ENCODE measurements at regions not wholly inside any gene's neighbourhood (a gene's known extent, or its start where the extent isn't known, plus 50 kb on each side); places are given as distances from the start of the nearest gene placed in this dataset.

DNA sequence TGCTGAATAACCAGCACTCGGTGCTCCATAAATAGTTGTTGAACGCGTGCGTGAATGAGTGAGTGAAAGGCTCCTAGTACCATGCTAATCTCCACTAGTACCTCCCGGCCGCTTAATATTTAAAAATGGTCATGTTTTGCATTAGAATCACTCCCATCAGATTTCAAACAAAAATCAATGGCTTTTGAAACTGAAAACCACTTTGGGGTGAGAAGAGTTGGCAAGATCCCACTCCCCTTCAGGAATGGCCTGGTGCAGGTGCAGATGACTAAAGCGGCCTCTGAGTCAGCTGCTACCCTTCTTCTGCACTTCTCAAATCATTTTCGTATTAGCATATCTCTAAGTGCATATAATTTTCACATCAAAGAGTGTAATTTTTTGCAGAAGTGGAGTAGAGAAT, 425.3 kb upstream of the PROK2 start:
- TF ChIP-seq, protein P1, sequence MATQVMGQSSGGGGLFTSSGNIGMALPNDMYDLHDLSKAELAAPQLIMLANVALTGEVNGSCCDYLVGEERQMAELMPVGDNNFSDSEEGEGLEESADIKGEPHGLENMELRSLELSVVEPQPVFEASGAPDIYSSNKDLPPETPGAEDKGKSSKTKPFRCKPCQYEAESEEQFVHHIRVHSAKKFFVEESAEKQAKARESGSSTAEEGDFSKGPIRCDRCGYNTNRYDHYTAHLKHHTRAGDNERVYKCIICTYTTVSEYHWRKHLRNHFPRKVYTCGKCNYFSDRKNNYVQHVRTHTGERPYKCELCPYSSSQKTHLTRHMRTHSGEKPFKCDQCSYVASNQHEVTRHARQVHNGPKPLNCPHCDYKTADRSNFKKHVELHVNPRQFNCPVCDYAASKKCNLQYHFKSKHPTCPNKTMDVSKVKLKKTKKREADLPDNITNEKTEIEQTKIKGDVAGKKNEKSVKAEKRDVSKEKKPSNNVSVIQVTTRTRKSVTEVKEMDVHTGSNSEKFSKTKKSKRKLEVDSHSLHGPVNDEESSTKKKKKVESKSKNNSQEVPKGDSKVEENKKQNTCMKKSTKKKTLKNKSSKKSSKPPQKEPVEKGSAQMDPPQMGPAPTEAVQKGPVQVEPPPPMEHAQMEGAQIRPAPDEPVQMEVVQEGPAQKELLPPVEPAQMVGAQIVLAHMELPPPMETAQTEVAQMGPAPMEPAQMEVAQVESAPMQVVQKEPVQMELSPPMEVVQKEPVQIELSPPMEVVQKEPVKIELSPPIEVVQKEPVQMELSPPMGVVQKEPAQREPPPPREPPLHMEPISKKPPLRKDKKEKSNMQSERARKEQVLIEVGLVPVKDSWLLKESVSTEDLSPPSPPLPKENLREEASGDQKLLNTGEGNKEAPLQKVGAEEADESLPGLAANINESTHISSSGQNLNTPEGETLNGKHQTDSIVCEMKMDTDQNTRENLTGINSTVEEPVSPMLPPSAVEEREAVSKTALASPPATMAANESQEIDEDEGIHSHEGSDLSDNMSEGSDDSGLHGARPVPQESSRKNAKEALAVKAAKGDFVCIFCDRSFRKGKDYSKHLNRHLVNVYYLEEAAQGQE (IDR thresholded peaks at IDR 0.05; ENCODE audit: insufficient read depth in 1 of 2, low read depth in 2 of 2, low read length in 1 of 2) = no peak
- TF ChIP-seq TCF7L2 (IDR thresholded peaks at IDR 0.05; ENCODE audit: low read depth, low read length) = no peak
- TF ChIP-seq SIN3A (IDR thresholded peaks at IDR 0.05; ENCODE audit: borderline replicate concordance, insufficient read depth, low read depth, low read length) = no peak
- no peak for TF ChIP-seq POLR2AphosphoS5 (IDR thresholded peaks at IDR 0.05; ENCODE audit: low read depth, low read length)
- TF ChIP-seq, protein P2, sequence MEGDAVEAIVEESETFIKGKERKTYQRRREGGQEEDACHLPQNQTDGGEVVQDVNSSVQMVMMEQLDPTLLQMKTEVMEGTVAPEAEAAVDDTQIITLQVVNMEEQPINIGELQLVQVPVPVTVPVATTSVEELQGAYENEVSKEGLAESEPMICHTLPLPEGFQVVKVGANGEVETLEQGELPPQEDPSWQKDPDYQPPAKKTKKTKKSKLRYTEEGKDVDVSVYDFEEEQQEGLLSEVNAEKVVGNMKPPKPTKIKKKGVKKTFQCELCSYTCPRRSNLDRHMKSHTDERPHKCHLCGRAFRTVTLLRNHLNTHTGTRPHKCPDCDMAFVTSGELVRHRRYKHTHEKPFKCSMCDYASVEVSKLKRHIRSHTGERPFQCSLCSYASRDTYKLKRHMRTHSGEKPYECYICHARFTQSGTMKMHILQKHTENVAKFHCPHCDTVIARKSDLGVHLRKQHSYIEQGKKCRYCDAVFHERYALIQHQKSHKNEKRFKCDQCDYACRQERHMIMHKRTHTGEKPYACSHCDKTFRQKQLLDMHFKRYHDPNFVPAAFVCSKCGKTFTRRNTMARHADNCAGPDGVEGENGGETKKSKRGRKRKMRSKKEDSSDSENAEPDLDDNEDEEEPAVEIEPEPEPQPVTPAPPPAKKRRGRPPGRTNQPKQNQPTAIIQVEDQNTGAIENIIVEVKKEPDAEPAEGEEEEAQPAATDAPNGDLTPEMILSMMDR (IDR thresholded peaks at IDR 0.05) = no peak
- Histone ChIP-seq H3K4me1 (ENCODE audit: control insufficient read depth, insufficient read depth, low read length) (no peaks in the 10 kb centered on the region), H3K9me3 (ENCODE audit: control insufficient read depth, insufficient read depth, low read depth, low read length) (no peaks in the 10 kb centered on the region), H3K27me3 (ENCODE audit: control insufficient read depth, insufficient read depth, low read length) (0 out of 2 replicates have a peak, but pooled peaks cover 3% of the 10 kb centered on the region), H3K27ac (ENCODE audit: low read length) (no peak overlapping the region), H3K4me3 (ENCODE audit: low read depth in 2 of 2, low read length in 2 of 2) (no peak overlapping the region), H3K36me3 (ENCODE audit: control insufficient read depth, insufficient read depth, low read length) (no peaks in the 10 kb centered on the region)
- in situ Hi-C loops (cut with HindIII; ENCODE audit: low pct_unique_long_range_greater_than_20kb, low sequenced_read_pairs) (no loop called here), intact Hi-C loops (cut with micrococcal nuclease; ENCODE audit: unreplicated experiment) (no loop called here)
- POLR2A ChIA-PET = no interaction called here
- DNase-seq (ENCODE audit: low read depth, low spot score) (no peak), ATAC-seq (no peak)
- CTCF ChIA-PET = interaction anchor here (0.8 kb wide), 1 partner anchor 65 kb away, joined by 4 read pairs; no protein-coding TSS in a partner anchor
- no TSS peak for BruUV-seq (replicated peaks)

DNA sequence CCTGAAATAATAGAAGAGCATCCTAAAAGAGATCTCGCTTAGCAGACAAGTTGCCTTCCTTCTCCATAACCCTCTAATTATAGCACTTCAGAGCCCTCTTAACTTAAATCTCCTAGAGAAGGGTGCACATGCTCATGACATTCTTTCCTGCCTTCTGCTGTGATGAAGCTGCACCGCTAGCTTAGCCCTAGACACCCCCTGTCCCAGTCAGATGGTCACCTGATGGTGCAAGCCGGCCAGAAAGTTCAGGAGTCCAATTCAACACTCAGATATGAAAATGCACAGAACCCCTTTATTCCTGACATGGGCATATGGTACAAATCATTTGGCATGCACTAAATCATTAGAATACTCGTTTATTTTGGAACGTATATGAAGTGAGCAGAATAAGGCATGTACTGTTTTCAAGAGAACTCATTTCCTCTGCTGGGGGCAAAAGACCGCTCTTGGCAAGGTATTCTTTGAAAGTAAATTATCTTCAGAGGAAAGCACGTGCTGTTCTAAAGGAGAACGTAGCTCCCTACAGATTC, 420.4 kb upstream of the PROK2 start:
- DNase-seq (ENCODE audit: low read depth, low spot score) (no peak), ATAC-seq (no peak)
- TF ChIP-seq, protein P1 (IDR thresholded peaks at IDR 0.05; ENCODE audit: insufficient read depth in 1 of 2, low read depth in 2 of 2, low read length in 1 of 2) = no peak
- TF ChIP-seq SIN3A (IDR thresholded peaks at IDR 0.05; ENCODE audit: borderline replicate concordance, insufficient read depth, low read depth, low read length) (no peak), POLR2AphosphoS5 (IDR thresholded peaks at IDR 0.05; ENCODE audit: low read depth, low read length) (no peak), TCF7L2 (IDR thresholded peaks at IDR 0.05; ENCODE audit: low read depth, low read length) (no peak)
- TF ChIP-seq, protein P2 (IDR thresholded peaks at IDR 0.05) = no peak
- BruUV-seq (replicated peaks) = no TSS peak
- Histone ChIP-seq H3K4me3 (ENCODE audit: low read depth in 2 of 2, low read length in 2 of 2) (no peak overlapping the region), H3K9me3 (ENCODE audit: control insufficient read depth, insufficient read depth, low read depth, low read length) (no peaks in the 10 kb centered on the region), H3K4me1 (ENCODE audit: control insufficient read depth, insufficient read depth, low read length) (no peaks in the 10 kb centered on the region), H3K27me3 (ENCODE audit: control insufficient read depth, insufficient read depth, low read length) (peaks cover 3% of the 10 kb centered on the region; the same call in 1 of the 2 replicates), H3K36me3 (ENCODE audit: control insufficient read depth, insufficient read depth, low read length) (no peaks in the 10 kb centered on the region), H3K27ac (ENCODE audit: low read length) (no peak overlapping the region)
- intact Hi-C loops (cut with micrococcal nuclease; ENCODE audit: unreplicated experiment) (no loop called here), in situ Hi-C loops (cut with HindIII; ENCODE audit: low pct_unique_long_range_greater_than_20kb, low sequenced_read_pairs) (no loop called here)
- ChIA-PET CTCF (no interaction called here), POLR2A (no interaction called here)
